ENCODE measurements at regions not wholly inside any gene's neighbourhood (a gene's known extent, or its start where the extent isn't known, plus 50 kb on each side); places are given as distances from the start of the nearest gene placed in this dataset.
"Not testable (repeated sequence)": the region's sequence is repeated elsewhere in the genome, so short reads cannot be mapped to it uniquely, and the experiment has no call there.

- no peak for TF ChIP-seq CTCF (IDR thresholded peaks at IDR 0.05; ENCODE audit: control insufficient read depth, extremely low read depth, insufficient read depth)
- peak; percentile 86 for DNase-seq (ENCODE audit: low read depth)
Observed at GRCh38 chrX:84865113-84865512, 138.6 kb upstream of the APOOL start.

GRCh38 chrX:84870281-84870680 lies 133.4 kb upstream of the APOOL start:
- DNase-seq (ENCODE audit: low read depth); H3K4me3 ChIP-seq (ENCODE audit: low read depth, low read length): not testable (repeated sequence)

More at GRCh38 chrX:84865113-84865512, 138.6 kb upstream of the APOOL start:
- no peak overlapping the region for H3K4me3 ChIP-seq (ENCODE audit: low read depth, low read length)

DNA sequence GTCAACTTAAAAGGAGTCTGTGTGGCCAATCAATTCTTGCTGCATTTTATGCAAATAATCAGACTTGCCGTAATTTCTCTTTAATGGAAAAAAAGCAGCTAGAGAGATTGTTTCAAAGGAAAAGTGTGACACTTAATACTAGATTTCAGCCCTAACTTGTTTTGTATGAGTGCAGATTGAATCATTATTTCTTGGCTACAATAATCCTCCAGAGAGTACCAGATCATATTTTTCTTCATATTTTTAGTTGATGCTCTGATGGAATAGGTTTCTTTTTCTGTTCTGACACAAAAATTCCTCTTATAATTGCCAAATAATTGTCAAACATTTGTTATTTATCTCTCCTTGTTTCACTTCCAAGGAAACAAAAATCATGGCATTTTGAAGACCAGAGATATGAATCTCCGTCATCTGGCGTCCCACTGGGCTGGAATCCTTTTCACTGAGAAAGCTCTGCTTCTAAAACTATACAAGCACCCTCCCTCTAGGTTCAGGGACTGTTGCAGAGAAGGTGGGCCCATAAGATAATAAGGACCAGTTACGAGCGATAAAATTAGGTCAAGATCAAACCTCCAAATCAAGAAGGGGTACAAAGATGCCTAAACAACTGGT lies 131.4 kb upstream of the APOOL start:
- not testable (repeated sequence) for DNase-seq (ENCODE audit: low read depth); H3K4me3 ChIP-seq (ENCODE audit: low read depth, low read length)

DNA sequence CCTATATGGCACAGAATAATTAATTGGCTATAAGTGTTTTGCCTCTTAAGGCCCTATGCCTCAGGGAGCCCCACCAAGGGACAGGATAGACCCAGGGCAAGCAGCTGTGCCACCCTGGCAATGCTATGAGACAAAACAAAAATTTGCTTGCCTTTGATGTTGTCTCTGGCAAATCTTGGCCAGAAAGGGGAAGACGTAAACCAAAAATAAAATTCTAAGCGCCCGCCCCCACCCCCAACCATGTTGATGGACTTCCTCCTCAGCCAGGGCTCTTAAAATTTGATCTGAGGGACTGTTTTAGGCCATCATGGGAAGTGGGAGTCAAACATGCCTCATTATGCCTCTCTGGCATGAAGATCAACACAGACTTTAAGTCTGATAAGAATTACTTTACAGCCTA lies 130.5 kb upstream of the APOOL start:
- H3K4me3 ChIP-seq (ENCODE audit: low read depth, low read length), result no peak overlapping the region
- TF ChIP-seq CTCF (IDR thresholded peaks at IDR 0.05; ENCODE audit: control insufficient read depth, extremely low read depth, insufficient read depth), result no peak
- no peak for DNase-seq (ENCODE audit: low read depth)

- no peak for DNase-seq (ENCODE audit: low read depth)
- no peak overlapping the region for H3K4me3 ChIP-seq (ENCODE audit: low read depth, low read length)
- TF ChIP-seq CTCF (IDR thresholded peaks at IDR 0.05; ENCODE audit: control insufficient read depth, extremely low read depth, insufficient read depth), result no peak
Observed at GRCh38 chrX:84876876-84877275, 126.8 kb upstream of the APOOL start.

- TF ChIP-seq CTCF (IDR thresholded peaks at IDR 0.05; ENCODE audit: control insufficient read depth, extremely low read depth, insufficient read depth), result no peak
- H3K4me3 ChIP-seq (ENCODE audit: low read depth, low read length), result no peak overlapping the region
- DNase-seq (ENCODE audit: low read depth), result no peak
Observed at GRCh38 chrX:84893897-84894296, 109.8 kb upstream of the APOOL start.

GRCh38 chrX:84907324-84907968 lies 96.2 kb upstream of the APOOL start:
- no peak for TF ChIP-seq CTCF (IDR thresholded peaks at IDR 0.05; ENCODE audit: control insufficient read depth, extremely low read depth, insufficient read depth)
- no peak for DNase-seq (ENCODE audit: low read depth)
- no peak overlapping the region for H3K4me3 ChIP-seq (ENCODE audit: low read depth, low read length)

GRCh38 chrX:84909151-84909550 lies 94.5 kb upstream of the APOOL start:
- TF ChIP-seq CTCF (IDR thresholded peaks at IDR 0.05; ENCODE audit: control insufficient read depth, extremely low read depth, insufficient read depth), result no peak
- no peak overlapping the region for H3K4me3 ChIP-seq (ENCODE audit: low read depth, low read length)
- no peak for DNase-seq (ENCODE audit: low read depth)

Data from LNCaP clone FGC (cell line).